Tibial nerve (tissue), 4 donors: ENCODE measurements at regions not wholly inside any gene's neighbourhood (a gene's known extent, or its start where the extent isn't known, plus 50 kb on each side); places are given as distances from the start of the nearest gene placed in this dataset.

Experiments
- DNase-seq, 2 donors: peaks; one replicate each; pipeline ENCODE4 v3.0.0-alpha.2; 2019; ENCODE audit warnings: low spot score in 2 of 2
- H3K27ac ChIP-seq, 4 donors: fragments of 200-600 bp; sonication (generic) in 3 of 4; one replicate each; pipeline ENCODE4 v1.5.1; 2017 to 2019; ENCODE audit warnings: mild to moderate bottlenecking in 1 of 4
- H3K27me3 ChIP-seq, 2 donors: fragments of 200-600 bp; sonication (generic) in 1 of 2; one replicate each; pipeline versions ENCODE4 v1.5.1 to v1.6.0; 2017 to 2019
- H3K36me3 ChIP-seq, 3 donors: fragments of 200-600 bp; sonication (generic); one replicate each; pipeline ENCODE4 v1.5.1; 2018 to 2019
- H3K4me1 ChIP-seq, 4 donors: fragments of 200-600 bp; sonication (generic) in 3 of 4; one replicate each; pipeline ENCODE4 v1.5.1; 2017 to 2019
- H3K4me3 ChIP-seq, 4 donors: fragments of 200-600 bp; sonication (generic) in 3 of 4; one replicate each; pipeline ENCODE4 v1.5.1; 2017 to 2019; ENCODE audit warnings: mild to moderate bottlenecking in 1 of 4, moderate library complexity in 1 of 4
- H3K9me3 ChIP-seq, 4 donors: fragments of 200-600 bp; sonication (generic) in 3 of 4; one replicate each; pipeline ENCODE4 v1.5.1; 2017 to 2019
- CTCF ChIP-seq, 5 experiments: fragments of 200-600 bp in 3 of 5; fragments of 450-650 bp in 2 of 5; sonication (generic) in 3 of 5; IDR thresholded peaks; one replicate each; pipeline ENCODE4 v1.5.1; 2016 to 2019; ENCODE audit warnings: antibody characterized with exemption in 5 of 5, mild to moderate bottlenecking in 3 of 5, moderate library complexity in 2 of 5
- EP300 ChIP-seq, 2 donors: sonication (generic); formaldehyde crosslinking; IDR thresholded peaks; one replicate each; pipeline ENCODE4 v1.6.1; 2017; ENCODE audit warnings: antibody characterized with exemption in 2 of 2, mild to moderate bottlenecking in 1 of 2
- POLR2A ChIP-seq, 2 donors: fragments of 450-650 bp; IDR thresholded peaks; one replicate each; pipeline ENCODE4 v1.6.1; 2017; ENCODE audit warnings: antibody characterized with exemption in 2 of 2, mild to moderate bottlenecking in 2 of 2, moderate library complexity in 2 of 2
- WGBS, 2 donors: methylation state at CpG; one replicate each; pipeline ENCODE4 v1.1.5; 2018; 5-methylcytosine and 5-hydroxymethylcytosine counted together

GRCh38 chr5:57102189-57102904, 71.5 kb upstream of the GPBP1 start:
- H3K4me1 ChIP-seq = no peaks in the 10 kb centered on the region
- TF ChIP-seq CTCF (IDR thresholded peaks at IDR 0.05) = no peak
- H3K27me3 ChIP-seq = no peaks in the 10 kb centered on the region
- WGBS, 2 donors = 79 to 80% methylated on average over 8 of the region's 8 CpGs
- H3K9me3 ChIP-seq = peaks cover 0 to 27% (median 0%) of the 10 kb centered on the region in 4 donors
- no peak for DNase-seq
- H3K4me3 ChIP-seq = no peak overlapping the region
- H3K27ac ChIP-seq = no peak overlapping the region
- H3K36me3 ChIP-seq = no peaks in the 10 kb centered on the region

- no peaks in the 10 kb centered on the region for H3K36me3 ChIP-seq
- no peak for DNase-seq
- no peak overlapping the region for H3K4me3 ChIP-seq
- no peaks in the 10 kb centered on the region for H3K27me3 ChIP-seq
- no peaks in the 10 kb centered on the region for H3K4me1 ChIP-seq
- no peak overlapping the region for H3K27ac ChIP-seq
- peaks cover 0 to 22% (median 0%) of the 10 kb centered on the region in 4 donors for H3K9me3 ChIP-seq
- TF ChIP-seq POLR2A (IDR thresholded peaks at IDR 0.05) (no peak), CTCF (IDR thresholded peaks at IDR 0.05) (no peak), EP300 (IDR thresholded peaks at IDR 0.05) (no peak)
These were observed 71.0 kb upstream of the GPBP1 start for GRCh38 chr5:57102905-57103255.

GRCh38 chr5:57103317-57103907, 70.4 kb upstream of the GPBP1 start:
- H3K36me3 ChIP-seq = no peaks in the 10 kb centered on the region
- no peak overlapping the region for H3K27ac ChIP-seq
- no peak for TF ChIP-seq CTCF (IDR thresholded peaks at IDR 0.05)
- TF ChIP-seq POLR2A (IDR thresholded peaks at IDR 0.05) = no peak
- no peak for TF ChIP-seq EP300 (IDR thresholded peaks at IDR 0.05)
- no peaks in the 10 kb centered on the region for H3K27me3 ChIP-seq
- 89 to 93% methylated on average over 5 of the region's 5 CpGs for WGBS, 2 donors
- no peak for DNase-seq
- H3K4me3 ChIP-seq = no peak overlapping the region
- no peaks in the 10 kb centered on the region for H3K4me1 ChIP-seq
- peaks cover 0 to 17% (median 0%) of the 10 kb centered on the region in 4 donors for H3K9me3 ChIP-seq

GRCh38 chr5:57106661-57107060, 67.2 kb upstream of the GPBP1 start:
- TF ChIP-seq EP300 (IDR thresholded peaks at IDR 0.05) (no peak), CTCF (IDR thresholded peaks at IDR 0.05) (no peak), POLR2A (IDR thresholded peaks at IDR 0.05) (no peak)
- 94 to 95% methylated on average over 2 of the region's 2 CpGs for WGBS, 2 donors
- no peak overlapping the region for H3K4me3 ChIP-seq

GRCh38 chr5:57111993-57112392, 61.9 kb upstream of the GPBP1 start:
- no peaks in the 10 kb centered on the region for H3K27me3 ChIP-seq
- no peak for TF ChIP-seq EP300 (IDR thresholded peaks at IDR 0.05)
- TF ChIP-seq CTCF (IDR thresholded peaks at IDR 0.05) = no peak
- no peak for TF ChIP-seq POLR2A (IDR thresholded peaks at IDR 0.05)
- no peak overlapping the region for H3K4me3 ChIP-seq
- no peak overlapping the region for H3K27ac ChIP-seq
- no peaks in the 10 kb centered on the region for H3K9me3 ChIP-seq
- 34 to 35% methylated on average over 2 of the region's 2 CpGs for WGBS, 2 donors
- H3K36me3 ChIP-seq = no peaks in the 10 kb centered on the region
- no peak for DNase-seq
- no peaks in the 10 kb centered on the region for H3K4me1 ChIP-seq

More at GRCh38 chr5:57106661-57107060, 67.2 kb upstream of the GPBP1 start:
- Histone ChIP-seq H3K27me3 (no peaks in the 10 kb centered on the region), H3K9me3 (peaks cover 0 to 2% (median 0%) of the 10 kb centered on the region in 4 donors), H3K4me1 (no peaks in the 10 kb centered on the region), H3K36me3 (no peaks in the 10 kb centered on the region), H3K27ac (no peak overlapping the region)
- DNase-seq = no peak
